ENCODE measurements at regions not wholly inside any gene's neighbourhood (a gene's known extent, or its start where the extent isn't known, plus 50 kb on each side); places are given as distances from the start of the nearest gene placed in this dataset.
"Not testable (repeated sequence)": the region's sequence is repeated elsewhere in the genome, so short reads cannot be mapped to it uniquely, and the experiment has no call there.

DNA sequence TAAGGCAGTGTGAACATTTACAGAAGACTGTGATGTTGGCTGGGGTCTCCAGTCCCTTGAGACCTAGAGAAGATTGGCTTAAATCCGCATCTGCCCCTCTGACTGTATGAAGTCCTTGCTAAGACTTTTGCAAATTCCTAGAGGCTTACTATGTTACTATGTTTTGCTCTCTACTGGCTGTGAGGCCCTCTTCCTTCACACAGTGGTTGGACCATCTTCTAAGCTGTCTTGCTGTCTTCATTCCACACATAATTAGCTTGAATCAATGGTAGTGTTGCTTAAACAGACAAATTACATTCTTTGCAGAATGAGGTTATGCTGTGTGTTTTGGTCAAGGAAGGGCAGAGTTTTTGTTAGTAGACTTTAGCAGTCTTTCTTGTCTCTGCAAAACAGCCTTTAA lies 658.0 kb downstream of the TYW1 start:
- Histone ChIP-seq H3K27me3 (replicated peaks; ENCODE audit: control insufficient read depth, insufficient read depth, low read length) (no peaks in the 10 kb centered on the region), H3K36me3 (ENCODE audit: control insufficient read depth, insufficient read depth, low read length) (no peaks in the 10 kb centered on the region; the same call in 1 of the 2 replicates), H3K4me3 (replicated peaks; ENCODE audit: low read depth, low read length) (no peak overlapping the region)
- TF ChIP-seq, protein P1, sequence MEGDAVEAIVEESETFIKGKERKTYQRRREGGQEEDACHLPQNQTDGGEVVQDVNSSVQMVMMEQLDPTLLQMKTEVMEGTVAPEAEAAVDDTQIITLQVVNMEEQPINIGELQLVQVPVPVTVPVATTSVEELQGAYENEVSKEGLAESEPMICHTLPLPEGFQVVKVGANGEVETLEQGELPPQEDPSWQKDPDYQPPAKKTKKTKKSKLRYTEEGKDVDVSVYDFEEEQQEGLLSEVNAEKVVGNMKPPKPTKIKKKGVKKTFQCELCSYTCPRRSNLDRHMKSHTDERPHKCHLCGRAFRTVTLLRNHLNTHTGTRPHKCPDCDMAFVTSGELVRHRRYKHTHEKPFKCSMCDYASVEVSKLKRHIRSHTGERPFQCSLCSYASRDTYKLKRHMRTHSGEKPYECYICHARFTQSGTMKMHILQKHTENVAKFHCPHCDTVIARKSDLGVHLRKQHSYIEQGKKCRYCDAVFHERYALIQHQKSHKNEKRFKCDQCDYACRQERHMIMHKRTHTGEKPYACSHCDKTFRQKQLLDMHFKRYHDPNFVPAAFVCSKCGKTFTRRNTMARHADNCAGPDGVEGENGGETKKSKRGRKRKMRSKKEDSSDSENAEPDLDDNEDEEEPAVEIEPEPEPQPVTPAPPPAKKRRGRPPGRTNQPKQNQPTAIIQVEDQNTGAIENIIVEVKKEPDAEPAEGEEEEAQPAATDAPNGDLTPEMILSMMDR (IDR thresholded peaks at IDR 0.05; ENCODE audit: insufficient read depth, low read length, poor library complexity, severe bottlenecking), result no peak
- no peak for DNase-seq (ENCODE audit: extremely low read depth, insufficient read length)

DNA sequence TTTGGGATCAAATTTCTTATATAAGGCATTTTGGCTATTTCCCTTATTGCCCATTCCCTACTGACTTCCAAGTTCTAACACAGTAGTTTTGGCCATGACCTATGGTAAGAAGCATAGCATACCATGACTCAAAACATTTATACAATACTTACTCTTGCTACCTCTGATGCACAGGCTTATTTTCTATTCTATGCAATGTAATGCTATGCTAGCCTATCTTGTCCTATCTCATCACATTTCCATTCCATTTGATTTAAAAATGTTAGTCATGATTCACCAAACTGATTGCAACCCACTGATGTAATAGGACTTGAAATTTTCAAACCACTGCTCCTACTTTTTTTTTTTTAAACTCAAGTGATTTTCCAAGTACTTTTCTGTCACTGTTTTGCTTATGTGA lies 658.5 kb downstream of the TYW1 start:
- DNase-seq (ENCODE audit: extremely low read depth, insufficient read length), result no peak
- TF ChIP-seq, protein P1 (IDR thresholded peaks at IDR 0.05; ENCODE audit: insufficient read depth, low read length, poor library complexity, severe bottlenecking), result no peak
- H3K4me3 ChIP-seq (replicated peaks; ENCODE audit: low read depth, low read length), result no peak overlapping the region

DNA sequence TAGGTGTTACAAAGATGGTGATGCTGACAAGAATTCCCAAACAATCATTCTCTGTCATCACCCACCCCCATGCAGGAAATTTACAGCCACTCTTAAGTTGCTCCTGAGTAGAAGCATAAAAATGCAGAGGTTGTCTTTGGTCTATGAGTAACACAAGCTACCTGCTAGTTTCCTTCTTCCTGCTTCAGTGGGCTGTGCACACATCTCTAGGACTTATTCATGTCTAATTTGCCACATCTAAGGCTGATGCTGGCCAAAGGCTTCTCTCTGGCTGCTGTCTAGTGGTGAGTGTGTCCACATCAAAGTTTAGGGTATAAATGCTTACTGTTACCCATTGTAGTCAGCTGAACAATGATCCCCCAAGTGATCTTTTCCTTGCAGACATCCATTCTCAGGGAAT lies 662.5 kb downstream of the TYW1 start:
- no peaks in the 10 kb centered on the region for H3K27me3 ChIP-seq (replicated peaks; ENCODE audit: control insufficient read depth, insufficient read depth, low read length)
- no peaks in the 10 kb centered on the region; the same call in 1 of the 2 replicates for H3K36me3 ChIP-seq (ENCODE audit: control insufficient read depth, insufficient read depth, low read length)
- H3K4me3 ChIP-seq (replicated peaks; ENCODE audit: low read depth, low read length), result no peak overlapping the region
- DNase-seq (ENCODE audit: extremely low read depth, insufficient read length), result no peak
- TF ChIP-seq, protein P1 (IDR thresholded peaks at IDR 0.05; ENCODE audit: insufficient read depth, low read length, poor library complexity, severe bottlenecking), result no peak

More for the DNA sequence above, 658.5 kb downstream of the TYW1 start:
- H3K27me3 ChIP-seq (replicated peaks; ENCODE audit: control insufficient read depth, insufficient read depth, low read length), result no peaks in the 10 kb centered on the region
- H3K36me3 ChIP-seq (ENCODE audit: control insufficient read depth, insufficient read depth, low read length), result no peaks in the 10 kb centered on the region; the same call in 1 of the 2 replicates

DNA sequence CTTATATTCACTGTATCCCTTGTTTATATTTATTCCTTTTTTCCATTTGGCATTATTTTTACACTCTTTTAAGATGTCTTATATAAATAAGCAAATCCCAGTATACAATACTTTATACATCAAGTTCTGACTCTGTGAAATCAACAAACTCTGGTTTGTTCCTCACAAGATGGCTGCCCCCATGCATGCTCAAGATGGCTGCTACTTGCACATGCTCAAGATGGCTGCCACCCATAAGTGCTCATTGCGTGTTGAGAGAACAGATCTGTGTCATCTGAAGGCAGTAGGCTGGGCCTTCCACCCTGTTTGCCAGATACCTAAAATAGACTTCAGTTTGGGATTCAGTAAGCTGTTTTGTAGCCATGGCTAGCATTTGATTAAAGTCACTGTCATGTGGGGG lies 666.2 kb downstream of the TYW1 start:
- TF ChIP-seq, protein P1 (IDR thresholded peaks at IDR 0.05; ENCODE audit: insufficient read depth, low read length, poor library complexity, severe bottlenecking), result no peak
- DNase-seq (ENCODE audit: extremely low read depth, insufficient read length), result no peak
- Histone ChIP-seq H3K36me3 (ENCODE audit: control insufficient read depth, insufficient read depth, low read length) (no peaks in the 10 kb centered on the region), H3K4me3 (replicated peaks; ENCODE audit: low read depth, low read length) (no peak overlapping the region), H3K27me3 (replicated peaks; ENCODE audit: control insufficient read depth, insufficient read depth, low read length) (no peaks in the 10 kb centered on the region)

DNA sequence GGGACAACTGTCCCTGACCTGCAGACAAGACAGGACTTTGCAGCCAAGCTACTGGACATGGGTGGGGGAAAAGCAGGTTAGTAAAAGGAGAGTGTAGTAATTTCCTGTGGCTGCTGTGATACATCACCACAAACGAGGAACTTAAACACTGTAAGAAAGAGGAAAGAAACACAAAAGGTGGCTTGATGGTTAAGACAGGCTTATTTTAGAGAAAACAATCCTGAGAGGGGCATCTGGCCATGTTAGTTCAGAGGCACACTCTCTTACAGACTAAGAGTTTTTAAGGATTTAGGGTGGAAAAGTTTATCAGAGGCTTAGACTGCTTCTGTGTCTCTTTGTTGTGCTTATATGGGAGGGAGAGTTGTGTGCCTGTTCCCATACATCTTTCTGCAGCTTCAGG lies 667.0 kb downstream of the TYW1 start:
- DNase-seq (ENCODE audit: extremely low read depth, insufficient read length), result no peak
- TF ChIP-seq, protein P1 (IDR thresholded peaks at IDR 0.05; ENCODE audit: insufficient read depth, low read length, poor library complexity, severe bottlenecking), result no peak
- Histone ChIP-seq H3K27me3 (replicated peaks; ENCODE audit: control insufficient read depth, insufficient read depth, low read length) (no peaks in the 10 kb centered on the region), H3K36me3 (ENCODE audit: control insufficient read depth, insufficient read depth, low read length) (no peaks in the 10 kb centered on the region), H3K4me3 (replicated peaks; ENCODE audit: low read depth, low read length) (no peak overlapping the region)

DNA sequence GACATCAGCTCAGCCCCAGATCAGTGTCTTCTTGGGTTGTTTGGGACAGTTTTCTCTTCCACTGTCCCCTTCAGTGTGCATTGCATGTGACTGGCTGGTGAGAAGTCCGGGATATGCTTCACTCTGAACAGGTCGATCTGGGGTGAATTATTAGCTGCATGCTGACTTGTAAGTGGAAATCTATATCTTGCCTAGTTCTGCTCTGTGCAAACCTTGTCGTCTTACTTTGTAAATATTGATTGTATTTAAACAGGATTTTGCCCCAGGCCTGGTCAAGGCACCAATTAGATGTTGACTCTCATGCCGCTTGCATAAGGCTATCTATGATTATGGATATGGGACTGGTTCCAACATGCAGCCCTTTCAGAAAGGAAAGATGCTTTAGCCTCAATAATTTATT lies 669.7 kb downstream of the TYW1 start:
- not testable (repeated sequence) for H3K4me3 ChIP-seq (replicated peaks; ENCODE audit: low read depth, low read length); H3K27me3 ChIP-seq (replicated peaks; ENCODE audit: control insufficient read depth, insufficient read depth, low read length); DNase-seq (ENCODE audit: extremely low read depth, insufficient read length); H3K36me3 ChIP-seq (ENCODE audit: control insufficient read depth, insufficient read depth, low read length)

Data from GM06990 (cell line).